ENCODE measurements at regions not wholly inside any gene's neighbourhood (a gene's known extent, or its start where the extent isn't known, plus 50 kb on each side); places are given as distances from the start of the nearest gene placed in this dataset.

DNA sequence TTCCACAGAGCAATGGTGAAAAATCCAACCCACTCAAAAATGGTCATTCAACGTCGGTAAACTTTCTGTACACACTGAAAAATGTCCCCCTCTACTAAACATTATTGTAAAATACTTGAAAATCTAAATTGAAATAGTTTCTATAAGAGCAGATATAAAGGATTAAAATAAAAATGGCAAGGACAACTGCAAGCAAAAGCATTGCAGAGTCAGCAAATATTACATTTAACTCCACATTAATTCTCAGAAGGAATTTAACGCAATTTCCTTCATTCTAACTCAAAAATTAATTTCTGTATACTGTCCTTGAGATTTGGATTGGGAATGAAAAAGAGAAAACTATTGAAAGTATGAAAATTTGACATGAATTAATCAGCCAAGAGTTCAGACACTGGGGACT, 64.4 kb upstream of the SSBP2 start:
- TF ChIP-seq FOXP2 (optimal IDR thresholded peaks at IDR 0.05; ENCODE audit: borderline replicate concordance, extremely low read depth, extremely low read length, insufficient read depth): no peak
- no peak for TF ChIP-seq POLR2AphosphoS5 (IDR thresholded peaks at IDR 0.05; ENCODE audit: low read depth, low read length)
- no peak for TF ChIP-seq SIN3A (IDR thresholded peaks at IDR 0.05; ENCODE audit: borderline replicate concordance, insufficient read depth, low read length)
- no peak for TF ChIP-seq TAF1 (IDR thresholded peaks at IDR 0.05; ENCODE audit: borderline replicate concordance, insufficient read depth, low read length)
- no peak for TF ChIP-seq REST (IDR thresholded peaks at IDR 0.05; ENCODE audit: insufficient read depth in 1 of 2, low read depth in 2 of 2, low read length in 2 of 2)

DNA sequence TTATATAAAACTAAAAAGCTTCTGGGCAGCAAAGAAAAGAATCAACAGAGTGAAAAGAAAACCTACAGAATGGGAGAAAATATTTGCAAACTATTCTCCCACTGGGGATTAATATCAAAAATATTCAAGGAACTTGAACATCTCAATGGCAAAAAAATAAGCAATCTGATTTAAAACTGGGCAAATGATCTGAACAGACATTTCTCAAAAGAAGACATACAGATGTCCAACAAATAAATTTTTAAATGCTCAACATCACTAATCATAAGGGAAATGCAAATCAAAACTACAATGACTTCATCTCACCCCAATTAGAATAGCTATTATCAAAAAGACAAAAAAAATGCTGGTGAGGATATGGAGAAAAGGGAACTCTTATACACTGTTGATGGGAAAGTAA, 57.2 kb upstream of the SSBP2 start:
- TF ChIP-seq FOXP2 (optimal IDR thresholded peaks at IDR 0.05; ENCODE audit: borderline replicate concordance, extremely low read depth, extremely low read length, insufficient read depth): no peak
- TF ChIP-seq TAF1 (IDR thresholded peaks at IDR 0.05; ENCODE audit: borderline replicate concordance, insufficient read depth, low read length): no peak
- TF ChIP-seq SIN3A (IDR thresholded peaks at IDR 0.05; ENCODE audit: borderline replicate concordance, insufficient read depth, low read length): no peak
- TF ChIP-seq REST (IDR thresholded peaks at IDR 0.05; ENCODE audit: insufficient read depth in 1 of 2, low read depth in 2 of 2, low read length in 2 of 2): no peak
- no peak for TF ChIP-seq POLR2AphosphoS5 (IDR thresholded peaks at IDR 0.05; ENCODE audit: low read depth, low read length)

DNA sequence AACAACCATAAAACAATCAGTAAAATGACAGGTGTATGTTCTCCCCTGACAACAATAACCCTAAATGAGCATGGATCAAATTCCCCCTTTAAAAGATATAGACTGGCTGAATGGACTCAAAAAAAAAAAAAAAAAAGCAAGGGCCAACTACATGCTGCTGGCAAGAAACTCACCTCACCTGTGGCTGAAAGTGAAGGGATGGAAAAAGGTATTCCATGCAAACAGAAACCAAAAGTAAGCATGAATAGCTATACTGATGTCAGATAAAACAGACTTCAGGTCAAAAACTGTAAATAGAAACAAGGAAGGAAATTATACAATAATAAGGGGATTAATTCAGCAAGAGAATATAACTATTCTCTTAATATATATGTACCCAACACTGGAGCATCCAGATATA, 54.2 kb upstream of the SSBP2 start:
- TF ChIP-seq SIN3A (IDR thresholded peaks at IDR 0.05; ENCODE audit: borderline replicate concordance, insufficient read depth, low read length): no peak
- no peak for TF ChIP-seq TAF1 (IDR thresholded peaks at IDR 0.05; ENCODE audit: borderline replicate concordance, insufficient read depth, low read length)
- no peak for TF ChIP-seq REST (IDR thresholded peaks at IDR 0.05; ENCODE audit: insufficient read depth in 1 of 2, low read depth in 2 of 2, low read length in 2 of 2)
- TF ChIP-seq FOXP2 (optimal IDR thresholded peaks at IDR 0.05; ENCODE audit: borderline replicate concordance, extremely low read depth, extremely low read length, insufficient read depth): no peak
- TF ChIP-seq POLR2AphosphoS5 (IDR thresholded peaks at IDR 0.05; ENCODE audit: low read depth, low read length): no peak

DNA sequence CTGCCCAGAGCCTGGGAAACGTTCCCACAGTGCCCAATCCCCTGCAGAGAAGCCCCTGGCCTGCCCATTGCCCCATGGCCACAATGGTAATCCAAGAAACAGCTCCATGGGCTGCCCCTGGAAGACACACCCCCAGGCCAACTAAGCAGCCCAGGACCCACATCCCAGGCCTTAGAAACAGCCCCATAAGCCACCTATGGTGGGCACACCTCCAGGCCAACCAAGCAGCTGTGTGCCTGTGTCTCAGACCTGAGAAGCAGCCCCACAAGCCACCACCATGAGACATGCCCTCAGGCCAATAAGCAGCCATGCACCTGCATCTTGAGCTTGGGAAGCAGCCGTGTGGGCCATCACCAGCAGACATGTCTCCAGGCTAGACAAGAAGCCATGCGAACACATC, 52.9 kb upstream of the SSBP2 start:
- TF ChIP-seq SIN3A (IDR thresholded peaks at IDR 0.05; ENCODE audit: borderline replicate concordance, insufficient read depth, low read length): no peak
- TF ChIP-seq TAF1 (IDR thresholded peaks at IDR 0.05; ENCODE audit: borderline replicate concordance, insufficient read depth, low read length): no peak
- no peak for TF ChIP-seq FOXP2 (optimal IDR thresholded peaks at IDR 0.05; ENCODE audit: borderline replicate concordance, extremely low read depth, extremely low read length, insufficient read depth)
- TF ChIP-seq POLR2AphosphoS5 (IDR thresholded peaks at IDR 0.05; ENCODE audit: low read depth, low read length): no peak
- no peak for TF ChIP-seq REST (IDR thresholded peaks at IDR 0.05; ENCODE audit: insufficient read depth in 1 of 2, low read depth in 2 of 2, low read length in 2 of 2)

GRCh38 chr5:81802625-81803024, 51.7 kb upstream of the SSBP2 start:
- TF ChIP-seq TAF1 (IDR thresholded peaks at IDR 0.05; ENCODE audit: borderline replicate concordance, insufficient read depth, low read length): no peak
- TF ChIP-seq FOXP2 (optimal IDR thresholded peaks at IDR 0.05; ENCODE audit: borderline replicate concordance, extremely low read depth, extremely low read length, insufficient read depth): no peak
- no peak for TF ChIP-seq POLR2AphosphoS5 (IDR thresholded peaks at IDR 0.05; ENCODE audit: low read depth, low read length)
- no peak for TF ChIP-seq SIN3A (IDR thresholded peaks at IDR 0.05; ENCODE audit: borderline replicate concordance, insufficient read depth, low read length)
- no peak for TF ChIP-seq REST (IDR thresholded peaks at IDR 0.05; ENCODE audit: insufficient read depth in 1 of 2, low read depth in 2 of 2, low read length in 2 of 2)

Data from PFSK-1 (cell line).